ENCODE measurements at regions not wholly inside any gene's neighbourhood (a gene's known extent, or its start where the extent isn't known, plus 50 kb on each side); places are given as distances from the start of the nearest gene placed in this dataset.

GRCh38 chr15:47184908-47185801 is 532.1 kb upstream of the SEMA6D start:
- peaks cover 63% of the 10 kb centered on the region for H3K27me3 Mint-ChIP-seq (ENCODE audit: low read depth)
- H3K36me3 Mint-ChIP-seq (ENCODE audit: low read depth): no peaks in the 10 kb centered on the region
- peak overlapping the region; percentile 81 for H3K27ac Mint-ChIP-seq (ENCODE audit: unreplicated experiment)
- H3K4me3 Mint-ChIP-seq: peak overlapping the region; percentile 95
- no peak for TF ChIP-seq CTCF (conservative IDR thresholded peaks at IDR 0.05)
- DNase-seq (ENCODE audit: low read depth, low spot score): peak; percentile 14
- peaks cover 16% of the 10 kb centered on the region for H3K4me1 Mint-ChIP-seq
- no peaks in the 10 kb centered on the region for H3K9me3 Mint-ChIP-seq

GRCh38 chr15:47186075-47186474 is 531.2 kb upstream of the SEMA6D start:
- Mint-ChIP-seq H3K27ac (ENCODE audit: unreplicated experiment) (no peak overlapping the region), H3K36me3 (ENCODE audit: low read depth) (no peaks in the 10 kb centered on the region), H3K9me3 (no peaks in the 10 kb centered on the region), H3K4me3 (peak overlapping the region; percentile 52), H3K27me3 (ENCODE audit: low read depth) (peaks cover 63% of the 10 kb centered on the region), H3K4me1 (peaks cover 16% of the 10 kb centered on the region)
- no peak for TF ChIP-seq CTCF (conservative IDR thresholded peaks at IDR 0.05)
- no peak for DNase-seq (ENCODE audit: low read depth, low spot score)

GRCh38 chr15:47188758-47189507 is 528.4 kb upstream of the SEMA6D start:
- Mint-ChIP-seq H3K4me1 (peaks cover 13% of the 10 kb centered on the region), H3K27me3 (ENCODE audit: low read depth) (peaks cover 43% of the 10 kb centered on the region), H3K27ac (ENCODE audit: unreplicated experiment) (no peak overlapping the region), H3K36me3 (ENCODE audit: low read depth) (no peaks in the 10 kb centered on the region), H3K9me3 (no peaks in the 10 kb centered on the region), H3K4me3 (no peak overlapping the region)
- no peak for DNase-seq (ENCODE audit: low read depth, low spot score)
- TF ChIP-seq CTCF (conservative IDR thresholded peaks at IDR 0.05): no peak

GRCh38 chr15:47194718-47195117 is 522.6 kb upstream of the SEMA6D start:
- peaks cover 7% of the 10 kb centered on the region for H3K4me1 Mint-ChIP-seq
- H3K27ac Mint-ChIP-seq (ENCODE audit: unreplicated experiment): no peak overlapping the region
- no peak overlapping the region for H3K4me3 Mint-ChIP-seq
- no peaks in the 10 kb centered on the region for H3K36me3 Mint-ChIP-seq (ENCODE audit: low read depth)
- H3K9me3 Mint-ChIP-seq: no peaks in the 10 kb centered on the region
- peak; percentile 63 for TF ChIP-seq CTCF (conservative IDR thresholded peaks at IDR 0.05)
- peaks cover 13% of the 10 kb centered on the region for H3K27me3 Mint-ChIP-seq (ENCODE audit: low read depth)
- DNase-seq (ENCODE audit: low read depth, low spot score): no peak

- H3K4me3 Mint-ChIP-seq: no peak overlapping the region
- H3K9me3 Mint-ChIP-seq: no peaks in the 10 kb centered on the region
- H3K4me1 Mint-ChIP-seq: peaks cover 7% of the 10 kb centered on the region
These were observed 521.3 kb upstream of the SEMA6D start for GRCh38 chr15:47196048-47196447.

More at GRCh38 chr15:47196048-47196447, 521.3 kb upstream of the SEMA6D start:
- Mint-ChIP-seq H3K27me3 (ENCODE audit: low read depth) (peaks cover 10% of the 10 kb centered on the region), H3K36me3 (ENCODE audit: low read depth) (no peaks in the 10 kb centered on the region), H3K27ac (ENCODE audit: unreplicated experiment) (no peak overlapping the region)
- peak; percentile 75 for DNase-seq (ENCODE audit: low read depth, low spot score)
- peak; percentile 94 for TF ChIP-seq CTCF (conservative IDR thresholded peaks at IDR 0.05)
